IMR-90 (cell line): ENCODE measurements at regions not wholly inside any gene's neighbourhood (a gene's known extent, or its start where the extent isn't known, plus 50 kb on each side); places are given as distances from the start of the nearest gene placed in this dataset.

Experiments used
- ATAC-seq: fragments of 200-7000 bp; cut with Tn5 transposase; 2 replicates; pipeline ENCODE4 v1.9.1; 2020; ENCODE audit warnings: low read depth, mild to moderate bottlenecking, moderate library complexity
- BruUV-seq: library from RNA; stranded (reverse); fragments of 400-500 nt; replicated peaks from 2 replicates; lab custom pipeline; 2021; lab: Mats Ljungman, UMichigan
- CTCF ChIA-PET: fragments of 300-600 bp; formaldehyde crosslinking; extraction: SDS; loops from one replicate; lab custom pipeline; 2021; ENCODE audit warnings: antibody characterized with exemption; lab: Yijun Ruan, JAX
- POLR2A ChIA-PET: fragments of 300-600 bp; sonication (Branson Sonifier 250); formaldehyde crosslinking; loops from one replicate; lab custom pipeline; 2022; ENCODE audit warnings: antibody characterized with exemption; ENCODE audit not compliant: unreplicated experiment; lab: Charles Lee
- DNase-seq: peaks from one replicate; pipeline ENCODE4 v3.0.0; 2013
- H2AFZ ChIP-seq: replicated peaks from 2 replicates; pipeline ENCODE3; 2013; ENCODE audit warnings: low read length, mild to moderate bottlenecking; ENCODE audit not compliant: poor library complexity
- H2AK5ac ChIP-seq: 2 replicates; pipeline ENCODE4 v1.6.1; 2013; ENCODE audit warnings: low read depth, low read length, inconsistent platforms
- H2AK9ac ChIP-seq: replicated peaks from 2 replicates; pipeline ENCODE3; 2013; ENCODE audit warnings: mild to moderate bottlenecking, low read depth, low read length, moderate library complexity; ENCODE audit not compliant: poor library complexity
- H2BK120ac ChIP-seq: 2 replicates; pipeline ENCODE4 v1.6.1; 2013; ENCODE audit warnings: low read depth, low read length, inconsistent platforms
- H2BK15ac ChIP-seq: 3 replicates; pipeline ENCODE4 v1.6.1; 2013; ENCODE audit warnings: low read depth, low read length, inconsistent platforms
- H2BK20ac ChIP-seq: 2 replicates; pipeline ENCODE4 v1.6.1; 2013; ENCODE audit warnings: low read depth, mild to moderate bottlenecking, inconsistent platforms, low read length, moderate library complexity
- H2BK5ac ChIP-seq: 2 replicates; pipeline ENCODE4 v1.6.1; 2013; ENCODE audit warnings: mild to moderate bottlenecking, low read depth, low read length, inconsistent platforms; ENCODE audit not compliant: poor library complexity, severe bottlenecking
- H3K14ac ChIP-seq: replicated peaks from 2 replicates; pipeline ENCODE4 v1.6.1; 2013; ENCODE audit warnings: low read depth, low read length, inconsistent platforms
- H3K18ac ChIP-seq: 2 replicates; pipeline ENCODE4 v1.6.1; 2013; ENCODE audit warnings: low read depth, low read length, control low read depth
- H3K23ac ChIP-seq: 2 replicates; pipeline ENCODE4 v1.6.1; 2013; ENCODE audit warnings: low read depth, low read length, inconsistent platforms
- H3K27ac ChIP-seq: 2 replicates; pipeline ENCODE4 v1.5.1; 2013; ENCODE audit warnings: mild to moderate bottlenecking, control low read depth, low read length; ENCODE audit not compliant: insufficient read depth
- H3K27me3 ChIP-seq: 2 replicates; pipeline ENCODE4 v1.6.1; 2013; ENCODE audit warnings: low read length; ENCODE audit not compliant: control insufficient read depth, insufficient read depth
- H3K36me3 ChIP-seq: 2 replicates; pipeline ENCODE4 v1.6.1; 2013; ENCODE audit warnings: low read length, mixed read lengths; ENCODE audit not compliant: control insufficient read depth, insufficient read depth
- H3K4ac ChIP-seq: 2 replicates; pipeline ENCODE4 v1.6.1; 2013; ENCODE audit warnings: low read depth, low read length, inconsistent platforms
- H3K4me1 ChIP-seq: 2 replicates; pipeline ENCODE4 v1.6.1; 2013; ENCODE audit warnings: low read length, mixed read lengths; ENCODE audit not compliant: control insufficient read depth, insufficient read depth
- H3K4me2 ChIP-seq: 2 replicates; pipeline ENCODE4 v1.6.1; 2013; ENCODE audit warnings: low read depth, mild to moderate bottlenecking, control low read depth, low read length, moderate library complexity
- H3K4me3 ChIP-seq: 2 replicates; pipeline ENCODE4 v1.5.1; 2013; ENCODE audit warnings: low read depth, mild to moderate bottlenecking, control low read depth, low read length, moderate library complexity; ENCODE audit not compliant: insufficient read depth
- H3K56ac ChIP-seq: 2 replicates; pipeline ENCODE4 v1.6.1; 2013; ENCODE audit warnings: low read length, inconsistent platforms; ENCODE audit not compliant: insufficient read depth; ENCODE audit errors: extremely low read depth
- H3K79me1 ChIP-seq, 2 experiments: 2 replicates each; pipeline ENCODE4 v1.6.1; 2013; ENCODE audit warnings: low read length in 2 of 2, inconsistent platforms in 1 of 2, low read depth in 1 of 2
- H3K9ac ChIP-seq: 2 replicates; pipeline ENCODE4 v1.6.1; 2013; ENCODE audit warnings: low read depth, low read length, control low read depth
- H3K9me1 ChIP-seq: 2 replicates; pipeline ENCODE4 v1.6.1; 2013; ENCODE audit warnings: low read length, inconsistent platforms; ENCODE audit not compliant: insufficient read depth
- H3K9me3 ChIP-seq: 2 replicates; pipeline ENCODE4 v1.6.1; 2013; ENCODE audit warnings: low read length; ENCODE audit not compliant: control insufficient read depth, insufficient read depth
- H4K20me1 ChIP-seq: 2 replicates; pipeline ENCODE4 v1.6.1; 2013; ENCODE audit warnings: low read length, inconsistent platforms; ENCODE audit not compliant: insufficient read depth
- H4K5ac ChIP-seq: 2 replicates; pipeline ENCODE4 v1.6.1; 2013; ENCODE audit warnings: mild to moderate bottlenecking, low read depth, low read length, control low read depth
- H4K8ac ChIP-seq, 2 experiments: 2 replicates each; pipeline ENCODE4 v1.6.1; 2013; ENCODE audit warnings: low read depth in 2 of 2, low read length in 2 of 2, control low read depth in 1 of 2, inconsistent platforms in 1 of 2
- H4K91ac ChIP-seq: 2 replicates; pipeline ENCODE4 v1.6.1; 2013; ENCODE audit warnings: low read depth, low read length, inconsistent platforms; ENCODE audit not compliant: insufficient read depth
- CEBPB ChIP-seq: IDR thresholded peaks from 2 replicates; pipeline ENCODE4 v1.6.1; 2012; ENCODE audit warnings: low read depth, low read length, improper control_type of control experiment
- CTCF ChIP-seq: conservative IDR thresholded peaks from 2 replicates; pipeline ENCODE4 v1.5.1; 2012; ENCODE audit warnings: mild to moderate bottlenecking, low read depth, low read length, improper control_type of control experiment
- ELK1 ChIP-seq: fragments of 150-350 bp; IDR thresholded peaks from 2 replicates; pipeline ENCODE4 v1.6.1; 2016; ENCODE audit warnings: low read depth, mild to moderate bottlenecking, low read length, moderate library complexity, borderline replicate concordance
- FOS ChIP-seq: fragments of 150-350 bp; IDR thresholded peaks from 2 replicates; pipeline ENCODE4 v1.6.1; 2016; ENCODE audit warnings: low read depth, low read length
- MXI1 ChIP-seq: IDR thresholded peaks from 2 replicates; pipeline ENCODE4 v1.6.1; 2012; ENCODE audit warnings: low read depth, mild to moderate bottlenecking, low read length, moderate library complexity, borderline replicate concordance
- NFE2L2 ChIP-seq: fragments of 150-350 bp; IDR thresholded peaks from 2 replicates; pipeline ENCODE4 v1.6.1; 2016; ENCODE audit warnings: low read depth, mild to moderate bottlenecking, low read length
- RAD21 ChIP-seq: IDR thresholded peaks from 2 replicates; pipeline ENCODE4 v1.6.1; 2012; ENCODE audit warnings: low read length, improper control_type of control experiment
- RCOR1 ChIP-seq: IDR thresholded peaks from 2 replicates; pipeline ENCODE4 v1.6.1; 2012; ENCODE audit warnings: mild to moderate bottlenecking, low read length, improper control_type of control experiment; ENCODE audit not compliant: insufficient replicate concordance
- SMC3 ChIP-seq: fragments of 150-350 bp; IDR thresholded peaks from 2 replicates; pipeline ENCODE4 v1.6.1; 2016; ENCODE audit warnings: low read depth, mild to moderate bottlenecking, antibody characterized with exemption, low read length, moderate library complexity
- USF2 ChIP-seq: fragments of 150-350 bp; IDR thresholded peaks from 2 replicates; pipeline ENCODE4 v1.6.1; 2017; ENCODE audit warnings: mild to moderate bottlenecking, antibody characterized with exemption, low read length, low read depth
- dilution Hi-C: fragments of 300-500 bp; cut with HindIII; formaldehyde crosslinking; loops from one replicate; pipeline ENCODE4 v1.14.3; 2018; ENCODE audit warnings: low sequenced_read_pairs; ENCODE audit not compliant: unreplicated experiment
- in situ Hi-C: fragments of 300-500 bp; cut with MboI; formaldehyde crosslinking; loops from 3 replicates; pipeline ENCODE4 v1.14.3; 2019; ENCODE audit warnings: low sequenced_read_pairs, inconsistent platforms, mixed read lengths
- intact Hi-C: fragments of 100-400 bp; cut with micrococcal nuclease; formaldehyde crosslinking; loops from 2 replicates; pipeline ENCODE4 v1.10.0; 2022

GRCh38 chr3:90136456-90137191, 1029.2 kb downstream of the EPHA3 start:
- no peaks in the 10 kb centered on the region for H3K36me3 ChIP-seq
- H2AFZ ChIP-seq: no peak overlapping the region
- no peak overlapping the region for H3K9ac ChIP-seq
- ChIA-PET CTCF (no interaction called here), POLR2A (no interaction called here)
- no peak overlapping the region for H3K4ac ChIP-seq
- no peak overlapping the region for H3K23ac ChIP-seq
- ATAC-seq: no peak
- in situ Hi-C loops (no loop called here), dilution Hi-C loops (no loop called here), intact Hi-C loops (no loop called here)
- no peak overlapping the region for H4K8ac ChIP-seq
- TF ChIP-seq ELK1 (no peak), SMC3 (no peak), CTCF (no peak), CEBPB (no peak), RCOR1 (no peak), USF2 (no peak), MXI1 (no peak), RAD21 (no peak), NFE2L2 (no peak), FOS (no peak)
- H4K5ac ChIP-seq: no peak overlapping the region
- no peaks in the 10 kb centered on the region for H4K20me1 ChIP-seq
- H2AK9ac ChIP-seq: no peak overlapping the region
- H3K4me1 ChIP-seq: no peaks in the 10 kb centered on the region
- H3K27ac ChIP-seq: no peak overlapping the region
- no peaks in the 10 kb centered on the region for H3K79me1 ChIP-seq
- H2BK120ac ChIP-seq: no peak overlapping the region
- H2BK20ac ChIP-seq: no peak overlapping the region
- no peak for DNase-seq
- no peak overlapping the region for H3K14ac ChIP-seq
- no peak overlapping the region for H3K18ac ChIP-seq
- BruUV-seq: no TSS peak
- H3K9me1 ChIP-seq: no peaks in the 10 kb centered on the region
- no peak overlapping the region for H2BK15ac ChIP-seq
- no peak overlapping the region for H3K4me3 ChIP-seq
- H3K56ac ChIP-seq: no peak overlapping the region
- no peak overlapping the region for H3K4me2 ChIP-seq
- no peak overlapping the region for H2AK5ac ChIP-seq
- no peaks in the 10 kb centered on the region for H3K27me3 ChIP-seq
- no peak overlapping the region for H4K91ac ChIP-seq
- no peak overlapping the region for H2BK5ac ChIP-seq
- no peaks in the 10 kb centered on the region for H3K9me3 ChIP-seq
